Neural cell (in vitro differentiated cells): ENCODE measurements at regions not wholly inside any gene's neighbourhood (a gene's known extent, or its start where the extent isn't known, plus 50 kb on each side); places are given as distances from the start of the nearest gene placed in this dataset.

Experiments used
- CTCF ChIP-seq: fragments of 450-650 bp; IDR thresholded peaks from 2 replicates; pipeline ENCODE4 v1.5.1; 2014; ENCODE audit warnings: antibody characterized with exemption, mild to moderate bottlenecking, moderate library complexity; ENCODE audit not compliant: poor library complexity, severe bottlenecking
- MXI1 ChIP-seq: fragments of 450-650 bp; conservative IDR thresholded peaks from 2 replicates; pipeline ENCODE4 v1.6.1; 2014; ENCODE audit warnings: antibody characterized with exemption, mild to moderate bottlenecking; ENCODE audit not compliant: poor library complexity, severe bottlenecking
- TAF1 ChIP-seq: IDR thresholded peaks from 2 replicates; pipeline ENCODE4 v1.6.1; 2012; ENCODE audit warnings: low read depth

GRCh38 chr16:48918520-48919258 lies 308.7 kb upstream of the N4BP1 start:
- TF ChIP-seq TAF1: no peak
- TF ChIP-seq CTCF: no peak
- TF ChIP-seq MXI1: no peak
